ENCODE measurements at regions not wholly inside any gene's neighbourhood (a gene's known extent, or its start where the extent isn't known, plus 50 kb on each side); places are given as distances from the start of the nearest gene placed in this dataset.

GRCh38 chr1:209008586-209008985, 574.9 kb upstream of the CAMK1G start:
- Mint-ChIP-seq H3K27me3 (ENCODE audit: unreplicated experiment) (no peaks in the 10 kb centered on the region), H3K27ac (ENCODE audit: unreplicated experiment) (no peak overlapping the region), H3K36me3 (ENCODE audit: unreplicated experiment) (no peaks in the 10 kb centered on the region), H3K4me1 (ENCODE audit: low read depth, unreplicated experiment) (no peaks in the 10 kb centered on the region), H3K9me3 (ENCODE audit: unreplicated experiment) (no peaks in the 10 kb centered on the region), H3K4me3 (ENCODE audit: unreplicated experiment) (no peak overlapping the region)
- TF ChIP-seq, protein P1, sequence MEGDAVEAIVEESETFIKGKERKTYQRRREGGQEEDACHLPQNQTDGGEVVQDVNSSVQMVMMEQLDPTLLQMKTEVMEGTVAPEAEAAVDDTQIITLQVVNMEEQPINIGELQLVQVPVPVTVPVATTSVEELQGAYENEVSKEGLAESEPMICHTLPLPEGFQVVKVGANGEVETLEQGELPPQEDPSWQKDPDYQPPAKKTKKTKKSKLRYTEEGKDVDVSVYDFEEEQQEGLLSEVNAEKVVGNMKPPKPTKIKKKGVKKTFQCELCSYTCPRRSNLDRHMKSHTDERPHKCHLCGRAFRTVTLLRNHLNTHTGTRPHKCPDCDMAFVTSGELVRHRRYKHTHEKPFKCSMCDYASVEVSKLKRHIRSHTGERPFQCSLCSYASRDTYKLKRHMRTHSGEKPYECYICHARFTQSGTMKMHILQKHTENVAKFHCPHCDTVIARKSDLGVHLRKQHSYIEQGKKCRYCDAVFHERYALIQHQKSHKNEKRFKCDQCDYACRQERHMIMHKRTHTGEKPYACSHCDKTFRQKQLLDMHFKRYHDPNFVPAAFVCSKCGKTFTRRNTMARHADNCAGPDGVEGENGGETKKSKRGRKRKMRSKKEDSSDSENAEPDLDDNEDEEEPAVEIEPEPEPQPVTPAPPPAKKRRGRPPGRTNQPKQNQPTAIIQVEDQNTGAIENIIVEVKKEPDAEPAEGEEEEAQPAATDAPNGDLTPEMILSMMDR (IDR thresholded peaks at IDR 0.05; ENCODE audit: partially characterized antibody, unreplicated experiment) = no peak
- no peak for DNase-seq

DNA sequence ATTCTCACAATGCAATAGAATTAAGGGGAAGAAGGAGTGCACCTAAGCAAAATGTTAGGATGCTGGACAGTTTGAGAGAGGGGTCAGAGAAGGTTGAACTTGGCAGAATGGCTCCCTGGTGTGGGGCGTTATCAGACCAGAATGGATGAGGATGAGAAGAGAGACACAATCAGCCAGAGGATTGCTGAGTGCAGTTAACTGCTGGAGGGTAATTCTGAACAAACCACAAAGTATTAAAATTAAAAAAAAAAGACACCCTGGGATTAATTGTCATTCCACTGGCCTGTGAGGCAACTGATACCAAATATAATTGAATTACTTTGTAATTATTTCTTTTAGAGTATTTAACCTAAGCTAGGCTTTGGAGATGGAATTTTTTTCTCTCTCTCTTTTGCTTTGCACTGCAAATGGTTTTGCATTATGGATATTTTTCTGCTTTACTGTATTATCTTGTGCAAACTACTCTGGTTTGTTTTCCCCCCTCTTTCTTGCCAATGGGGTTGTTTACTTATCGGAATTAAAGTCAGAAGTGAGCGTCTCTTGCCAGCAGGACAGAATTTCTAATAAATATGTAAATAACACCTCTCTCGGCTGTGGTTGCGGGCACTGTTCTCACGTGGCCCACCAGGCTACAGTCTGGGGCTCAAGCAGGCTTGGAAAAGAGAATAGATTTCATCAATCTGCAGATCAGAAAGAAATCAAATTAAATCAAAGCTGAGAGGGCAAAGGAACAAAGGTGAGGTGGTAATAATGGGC, 572.9 kb upstream of the CAMK1G start:
- H3K4me3 Mint-ChIP-seq (ENCODE audit: unreplicated experiment) = no peak overlapping the region
- no peaks in the 10 kb centered on the region for H3K9me3 Mint-ChIP-seq (ENCODE audit: unreplicated experiment)
- H3K4me1 Mint-ChIP-seq (ENCODE audit: low read depth, unreplicated experiment) = no peaks in the 10 kb centered on the region
- TF ChIP-seq, protein P1 (IDR thresholded peaks at IDR 0.05; ENCODE audit: partially characterized antibody, unreplicated experiment) = no peak
- no peak for DNase-seq
- H3K36me3 Mint-ChIP-seq (ENCODE audit: unreplicated experiment) = no peaks in the 10 kb centered on the region
- no peaks in the 10 kb centered on the region for H3K27me3 Mint-ChIP-seq (ENCODE audit: unreplicated experiment)
- H3K27ac Mint-ChIP-seq (ENCODE audit: unreplicated experiment) = no peak overlapping the region

DNA sequence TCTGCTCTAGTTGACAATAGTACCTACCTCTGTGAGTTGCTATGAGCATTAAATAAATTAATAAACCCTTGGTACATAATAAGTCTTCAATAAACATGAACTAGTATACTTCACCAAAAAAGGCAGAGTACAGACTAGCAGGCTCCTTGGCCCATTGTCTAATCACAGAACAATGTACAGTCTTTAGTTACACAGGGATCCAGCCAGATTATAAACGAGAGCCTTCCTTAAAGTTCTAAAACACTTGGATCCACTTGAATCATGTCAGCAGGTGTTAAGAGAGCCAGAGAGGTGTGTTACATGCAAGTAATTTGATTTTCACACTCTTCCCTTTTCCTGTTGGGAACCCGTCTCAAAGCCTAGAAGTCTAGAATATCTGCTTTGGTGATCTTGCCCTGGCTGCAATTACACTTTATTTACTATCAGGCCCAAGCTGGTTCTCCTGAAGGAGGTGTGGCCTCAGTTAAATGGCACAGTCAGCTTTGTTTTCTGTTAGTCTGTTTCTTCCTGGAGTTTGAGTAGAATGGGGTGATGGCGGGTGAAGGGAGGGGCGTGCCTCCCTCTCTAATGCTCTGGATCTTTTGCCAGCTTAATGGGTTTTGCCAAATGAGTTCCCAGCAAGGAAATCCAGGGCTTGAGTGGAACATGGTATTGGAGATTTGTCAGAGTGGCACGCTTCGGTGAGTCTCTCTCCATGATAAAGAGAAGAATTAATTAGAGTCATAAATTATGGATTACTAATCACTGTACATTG, 570.9 kb upstream of the CAMK1G start:
- TF ChIP-seq, protein P1 (IDR thresholded peaks at IDR 0.05; ENCODE audit: partially characterized antibody, unreplicated experiment) = no peak
- Mint-ChIP-seq H3K27ac (ENCODE audit: unreplicated experiment) (no peak overlapping the region), H3K4me3 (ENCODE audit: unreplicated experiment) (no peak overlapping the region), H3K36me3 (ENCODE audit: unreplicated experiment) (peaks cover 1% of the 10 kb centered on the region), H3K27me3 (ENCODE audit: unreplicated experiment) (no peaks in the 10 kb centered on the region), H3K9me3 (ENCODE audit: unreplicated experiment) (no peaks in the 10 kb centered on the region), H3K4me1 (ENCODE audit: low read depth, unreplicated experiment) (no peaks in the 10 kb centered on the region)
- DNase-seq = no peak

- TF ChIP-seq, protein P1 (IDR thresholded peaks at IDR 0.05; ENCODE audit: partially characterized antibody, unreplicated experiment) = no peak
- Mint-ChIP-seq H3K27ac (ENCODE audit: unreplicated experiment) (no peak overlapping the region), H3K9me3 (ENCODE audit: unreplicated experiment) (peaks cover 1% of the 10 kb centered on the region)
Measured at GRCh38 chr1:209015092-209015491, 568.4 kb upstream of the CAMK1G start.

DNA sequence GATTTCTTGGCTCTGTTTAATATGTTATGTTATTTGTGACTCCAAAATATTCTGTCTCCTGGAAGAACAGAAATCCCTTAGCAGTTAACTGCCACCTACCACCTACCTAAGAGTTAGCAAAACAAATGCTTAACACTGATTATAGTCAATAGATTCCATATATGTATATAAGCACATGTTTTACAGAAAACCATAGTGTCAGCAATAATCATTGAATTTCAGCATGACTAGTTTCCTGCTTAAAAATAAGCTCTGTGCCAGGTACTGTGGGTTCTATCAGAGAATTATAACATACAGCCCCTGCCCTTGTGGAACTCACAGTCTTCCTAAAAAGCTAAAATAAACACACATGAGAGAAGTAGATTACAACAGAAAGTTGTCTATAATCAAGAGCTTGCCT, 561.9 kb upstream of the CAMK1G start:
- peaks cover 19% of the 10 kb centered on the region for H3K36me3 Mint-ChIP-seq (ENCODE audit: unreplicated experiment)
- no peak overlapping the region for H3K27ac Mint-ChIP-seq (ENCODE audit: unreplicated experiment)
- peaks cover 6% of the 10 kb centered on the region for H3K9me3 Mint-ChIP-seq (ENCODE audit: unreplicated experiment)
- H3K4me3 Mint-ChIP-seq (ENCODE audit: unreplicated experiment) = no peak overlapping the region
- no peaks in the 10 kb centered on the region for H3K27me3 Mint-ChIP-seq (ENCODE audit: unreplicated experiment)
- H3K4me1 Mint-ChIP-seq (ENCODE audit: low read depth, unreplicated experiment) = no peaks in the 10 kb centered on the region
- TF ChIP-seq, protein P1 (IDR thresholded peaks at IDR 0.05; ENCODE audit: partially characterized antibody, unreplicated experiment) = no peak
- no peak for DNase-seq

More at GRCh38 chr1:209015092-209015491, 568.4 kb upstream of the CAMK1G start:
- Mint-ChIP-seq H3K4me3 (ENCODE audit: unreplicated experiment) (no peak overlapping the region), H3K4me1 (ENCODE audit: low read depth, unreplicated experiment) (no peaks in the 10 kb centered on the region), H3K36me3 (ENCODE audit: unreplicated experiment) (peaks cover 13% of the 10 kb centered on the region), H3K27me3 (ENCODE audit: unreplicated experiment) (no peaks in the 10 kb centered on the region)
- no peak for DNase-seq
